Spleen (tissue), 11 donors: ENCODE measurements at regions not wholly inside any gene's neighbourhood (a gene's known extent, or its start where the extent isn't known, plus 50 kb on each side); places are given as distances from the start of the nearest gene placed in this dataset.
"Not testable (repeated sequence)": the region's sequence is repeated elsewhere in the genome, so short reads cannot be mapped to it uniquely, and the experiment has no call there.

Experiments
- DNase-seq: peaks from one replicate; pipeline ENCODE4 v3.0.0-alpha.2; 2020
- H3K27ac ChIP-seq, 8 donors: fragments of 200-600 bp; sonication (generic) in 7 of 8; 1 replicate in 4 of 8; 2 replicates in 4 of 8; pipeline versions ENCODE4 v1.5.0 to v1.8.0; 2016 to 2021; ENCODE audit warnings: inconsistent platforms in 4 of 8, mild to moderate bottlenecking in 4 of 8, moderate library complexity in 1 of 8
- H3K27me3 ChIP-seq, 7 donors: fragments of 200-600 bp; sonication (generic) in 6 of 7; replicated peaks in 1 of 7; 1 replicate in 4 of 7; 2 replicates in 3 of 7; pipeline versions ENCODE4 v1.5.0 to v1.8.0; 2016 to 2021; ENCODE audit warnings: inconsistent platforms in 3 of 7, mild to moderate bottlenecking in 1 of 7
- H3K36me3 ChIP-seq, 6 donors: fragments of 200-600 bp; sonication (generic) in 5 of 6; 1 replicate in 4 of 6; 2 replicates in 2 of 6; pipeline versions ENCODE4 v1.5.0 to v1.8.0; 2016 to 2021; ENCODE audit warnings: inconsistent platforms in 2 of 6
- H3K4me1 ChIP-seq, 6 donors: fragments of 200-600 bp; sonication (generic) in 5 of 6; 1 replicate in 3 of 6; 2 replicates in 3 of 6; pipeline versions ENCODE4 v1.5.0 to v1.8.0; 2016 to 2021; ENCODE audit warnings: inconsistent platforms in 3 of 6
- H3K4me3 ChIP-seq, 8 donors: fragments of 200-600 bp; sonication (generic) in 7 of 8; 1 replicate in 4 of 8; 2 replicates in 4 of 8; pipeline versions ENCODE4 v1.5.0 to v1.8.0; 2016 to 2021; ENCODE audit warnings: inconsistent platforms in 4 of 8, mild to moderate bottlenecking in 4 of 8, moderate library complexity in 2 of 8
- H3K9me3 ChIP-seq, 8 donors: fragments of 200-600 bp; sonication (generic) in 7 of 8; 1 replicate in 4 of 8; 2 replicates in 4 of 8; pipeline versions ENCODE4 v1.5.0 to v1.8.0; 2016 to 2021; ENCODE audit warnings: inconsistent platforms in 4 of 8
- POLR2A ChIP-seq, 3 donors: fragments of 450-650 bp; IDR thresholded peaks; one replicate each; pipeline ENCODE4 v1.5.1; 2017; ENCODE audit warnings: antibody characterized with exemption in 3 of 3, mild to moderate bottlenecking in 1 of 3
- POLR2AphosphoS5 ChIP-seq, 3 donors: sonication (generic); formaldehyde crosslinking; IDR thresholded peaks; one replicate each; pipeline ENCODE4 v1.5.1; 2017; ENCODE audit warnings: antibody characterized with exemption in 3 of 3
- WGBS, 5 donors: extraction: QIAGEN DNeasy Blood & Tissue Kit in 3 of 5; methylation state at CpG; one replicate each; pipeline versions ENCODE4 v1.1.5 to v1.1.7; 2013 to 2018; 5-methylcytosine and 5-hydroxymethylcytosine counted together
- intact Hi-C: fragments of 100-400 bp; cut with DNase I; formaldehyde crosslinking; loops from one replicate; pipeline ENCODE4 v1.15.0; 2023; ENCODE audit warnings: low total_unique reads
- TF ChIP-seq, protein P1 (sequence below), 11 experiments: fragments of 200-600 bp in 7 of 11; fragments of 450-650 bp in 4 of 11; sonication (generic) in 4 of 11; IDR thresholded peaks in 8 of 11; conservative IDR thresholded peaks in 3 of 11; 1 replicate in 7 of 11; 2 replicates in 4 of 11; pipeline versions ENCODE4 v1.4.0 to v1.8.0; 2016 to 2021; ENCODE audit warnings: antibody characterized with exemption in 11 of 11, inconsistent platforms in 4 of 11, mild to moderate bottlenecking in 1 of 11
- donor health status: healthy with polysubstance abuse.
- donor health status: DM: no; HTN: no; CAD: no; lungs with moderate emphysema.
- donor health status: DM: no; HTN: no; CAD: no.
- donor health status: Bipolar disorder and iron deficiency.
- donor health status: healthy.
- donor health status: DM: no; HTN: no; CAD: no.
- donor health status: DM: yes; HTN: yes; CAD: no.

DNA sequence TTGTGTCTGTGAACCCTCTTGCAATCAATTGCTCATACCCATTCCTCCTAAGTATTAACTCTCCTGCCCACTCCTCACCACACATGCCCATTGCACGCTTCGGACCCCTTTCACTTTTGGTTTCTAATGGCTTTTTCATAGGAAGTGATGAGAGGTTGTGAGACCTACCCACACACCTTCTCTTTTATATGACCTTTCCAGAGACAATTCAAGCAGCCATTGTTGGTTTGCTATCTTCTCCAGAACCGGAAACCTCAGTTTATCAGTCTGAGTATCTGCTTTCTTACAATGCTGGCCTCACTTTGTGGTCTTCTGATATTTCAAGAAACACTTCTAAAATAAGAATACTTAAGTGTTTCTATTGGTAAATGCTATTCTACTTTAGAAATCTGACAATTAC lies 1550.8 kb upstream of the SLC10A2 start:
- peaks cover 0 to 35% (median 21%) of the 10 kb centered on the region in 8 donors for H3K9me3 ChIP-seq
- no peak for DNase-seq
- H3K4me1 ChIP-seq, result no peaks in the 10 kb centered on the region
- no peak overlapping the region for H3K27ac ChIP-seq
- intact Hi-C loops, result no loop called here
- H3K36me3 ChIP-seq, result no peaks in the 10 kb centered on the region
- TF ChIP-seq, protein P1, sequence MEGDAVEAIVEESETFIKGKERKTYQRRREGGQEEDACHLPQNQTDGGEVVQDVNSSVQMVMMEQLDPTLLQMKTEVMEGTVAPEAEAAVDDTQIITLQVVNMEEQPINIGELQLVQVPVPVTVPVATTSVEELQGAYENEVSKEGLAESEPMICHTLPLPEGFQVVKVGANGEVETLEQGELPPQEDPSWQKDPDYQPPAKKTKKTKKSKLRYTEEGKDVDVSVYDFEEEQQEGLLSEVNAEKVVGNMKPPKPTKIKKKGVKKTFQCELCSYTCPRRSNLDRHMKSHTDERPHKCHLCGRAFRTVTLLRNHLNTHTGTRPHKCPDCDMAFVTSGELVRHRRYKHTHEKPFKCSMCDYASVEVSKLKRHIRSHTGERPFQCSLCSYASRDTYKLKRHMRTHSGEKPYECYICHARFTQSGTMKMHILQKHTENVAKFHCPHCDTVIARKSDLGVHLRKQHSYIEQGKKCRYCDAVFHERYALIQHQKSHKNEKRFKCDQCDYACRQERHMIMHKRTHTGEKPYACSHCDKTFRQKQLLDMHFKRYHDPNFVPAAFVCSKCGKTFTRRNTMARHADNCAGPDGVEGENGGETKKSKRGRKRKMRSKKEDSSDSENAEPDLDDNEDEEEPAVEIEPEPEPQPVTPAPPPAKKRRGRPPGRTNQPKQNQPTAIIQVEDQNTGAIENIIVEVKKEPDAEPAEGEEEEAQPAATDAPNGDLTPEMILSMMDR (IDR thresholded peaks at IDR 0.05 in 8 of 11, conservative IDR thresholded peaks at IDR 0.05 in 3 of 11), result no peak
- TF ChIP-seq POLR2A (IDR thresholded peaks at IDR 0.05) (no peak), POLR2AphosphoS5 (IDR thresholded peaks at IDR 0.05) (no peak)
- 73 to 91% (median 85%) methylated on average over 3 of the region's 3 CpGs for WGBS, 5 donors
- H3K27me3 ChIP-seq, result no peaks in the 10 kb centered on the region
- H3K4me3 ChIP-seq, result no peak overlapping the region

DNA sequence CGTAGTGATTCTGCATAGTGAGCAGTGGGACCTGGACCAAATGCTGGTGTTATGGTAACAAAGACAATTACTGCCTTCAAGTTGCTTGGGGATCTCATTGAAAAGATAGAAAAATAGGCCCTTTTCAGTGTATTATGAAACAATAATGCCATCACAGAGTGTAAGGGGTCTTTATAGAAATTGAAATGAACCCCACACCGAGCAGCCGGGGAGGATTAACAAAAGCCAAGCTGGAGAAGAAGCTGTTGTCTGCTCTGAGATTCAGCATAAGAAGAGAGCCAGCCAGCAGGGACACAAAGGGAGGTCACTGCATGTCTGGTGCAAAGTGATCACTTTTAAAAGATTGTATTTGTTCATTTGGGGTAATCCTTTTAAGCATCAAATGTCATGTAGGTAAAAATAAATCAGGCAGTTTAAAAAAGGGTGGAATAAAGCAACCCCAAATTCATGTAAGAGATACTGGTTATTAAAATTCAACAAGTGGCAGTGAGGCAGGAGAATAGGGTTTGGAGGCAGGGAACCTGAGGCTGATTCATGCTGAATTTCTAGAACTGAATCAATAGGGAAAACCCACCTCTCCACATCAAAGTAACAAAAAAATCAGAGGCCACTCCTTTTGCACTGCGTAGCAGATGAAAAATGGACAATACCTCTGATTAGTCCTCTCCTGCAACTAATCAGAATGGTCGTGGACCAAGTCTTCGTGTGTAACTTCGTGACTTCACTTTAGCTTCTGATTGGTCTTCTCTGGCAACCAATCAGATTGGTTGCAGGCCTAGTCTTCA lies 1548.3 kb upstream of the SLC10A2 start:
- Histone ChIP-seq H3K27ac (no peak overlapping the region), H3K27me3 (no peaks in the 10 kb centered on the region), H3K36me3 (no peaks in the 10 kb centered on the region), H3K4me3 (no peak overlapping the region), H3K9me3 (peaks cover 0 to 35% (median 21%) of the 10 kb centered on the region in 8 donors), H3K4me1 (no peaks in the 10 kb centered on the region)
- WGBS, 5 donors, result 69 to 89% (median 83%) methylated on average over 7 of the region's 7 CpGs
- no peak for DNase-seq
- TF ChIP-seq POLR2AphosphoS5 (IDR thresholded peaks at IDR 0.05) (no peak), POLR2A (IDR thresholded peaks at IDR 0.05) (no peak)
- TF ChIP-seq, protein P1 (IDR thresholded peaks at IDR 0.05 in 8 of 11, conservative IDR thresholded peaks at IDR 0.05 in 3 of 11), result no peak
- intact Hi-C loops, result no loop called here

- Histone ChIP-seq H3K9me3 (peaks cover 0 to 10% (median 2%) of the 10 kb centered on the region in 8 donors), H3K27me3 (no peaks in the 10 kb centered on the region), H3K27ac (no peak overlapping the region), H3K36me3 (no peaks in the 10 kb centered on the region), H3K4me3 (no peak overlapping the region), H3K4me1 (no peaks in the 10 kb centered on the region)
- 63 to 77% (median 69%) methylated on average over 2 of the region's 2 CpGs for WGBS, 5 donors
- TF ChIP-seq, protein P1 (IDR thresholded peaks at IDR 0.05 in 8 of 11, conservative IDR thresholded peaks at IDR 0.05 in 3 of 11), result no peak
- TF ChIP-seq POLR2AphosphoS5 (IDR thresholded peaks at IDR 0.05) (no peak), POLR2A (IDR thresholded peaks at IDR 0.05) (no peak)
- intact Hi-C loops, result no loop called here
- no peak for DNase-seq
Observed at GRCh38 chr13:104608331-104608730, 1542.1 kb upstream of the SLC10A2 start.

DNA sequence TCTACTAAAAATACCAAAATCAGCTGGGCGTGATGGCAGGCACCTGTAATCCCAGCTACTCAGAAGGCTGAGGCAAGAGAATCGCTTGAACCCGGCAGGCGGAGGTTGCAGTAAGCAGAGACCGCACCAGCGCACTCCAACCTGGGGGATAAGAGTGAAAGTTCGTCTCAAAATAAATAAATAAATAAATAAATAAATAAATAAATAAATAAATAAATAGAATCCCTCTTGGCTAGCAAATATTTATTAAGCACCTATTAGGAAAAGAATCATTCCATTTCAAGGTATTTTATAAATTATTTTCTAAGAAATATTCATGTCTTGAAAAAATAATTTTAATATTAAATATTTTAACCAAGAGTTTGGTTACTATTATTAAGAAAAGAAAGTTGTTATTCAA lies 1539.2 kb upstream of the SLC10A2 start:
- H3K4me1 ChIP-seq, H3K36me3 ChIP-seq, H3K27me3 ChIP-seq, H3K4me3 ChIP-seq, H3K9me3 ChIP-seq, intact Hi-C loops, H3K27ac ChIP-seq, DNase-seq: not testable (repeated sequence)
- 89 to 97% (median 92%) methylated on average over 7 of the region's 7 CpGs for WGBS, 5 donors
